H1 (cell line): ENCODE measurements at regions not wholly inside any gene's neighbourhood (a gene's known extent, or its start where the extent isn't known, plus 50 kb on each side); places are given as distances from the start of the nearest gene placed in this dataset.

Experiments used
- CTCF ChIA-PET: fragments of 300-600 bp; sonication (Branson Sonifier 250); formaldehyde crosslinking; loops from one replicate; lab custom pipeline; 2021; ENCODE audit not compliant: partially characterized antibody; lab: Charles Lee
- POLR2A ChIA-PET: fragments of 300-600 bp; sonication (Branson Sonifier 250); formaldehyde crosslinking; loops from one replicate; lab custom pipeline; 2021; ENCODE audit warnings: inconsistent platforms; ENCODE audit not compliant: partially characterized antibody; lab: Charles Lee
- DNase-seq, 2 experiments: peaks; one replicate each; pipeline versions ENCODE4 v3.0.0 to v3.0.0-alpha.2; 2010 to 2022; ENCODE audit warnings: low spot score in 2 of 2, low read depth in 1 of 2, mixed read lengths in 1 of 2
- FAIRE-seq: peaks from 2 replicates; lab custom pipeline; 2011; peaks lifted over from hg19 to GRCh38; lab: Jason Lieb, UNC
- H2AFZ ChIP-seq: 2 replicates; pipeline ENCODE4 v1.8.1; 2012; ENCODE audit warnings: low read length, inconsistent platforms
- H2AK5ac ChIP-seq: 2 replicates; pipeline ENCODE4 v1.6.1; 2013; ENCODE audit warnings: low read depth, low read length
- H2BK120ac ChIP-seq: replicated peaks from 2 replicates; pipeline ENCODE3; 2013; ENCODE audit warnings: low read depth, low read length, inconsistent platforms
- H2BK12ac ChIP-seq: 2 replicates; pipeline ENCODE4 v1.6.1; 2013; ENCODE audit warnings: low read depth, low read length
- H2BK15ac ChIP-seq: 2 replicates; pipeline ENCODE4 v1.6.1; 2013; ENCODE audit warnings: low read length
- H2BK20ac ChIP-seq: 2 replicates; pipeline ENCODE4 v1.6.1; 2013; ENCODE audit warnings: low read length
- H2BK5ac ChIP-seq: 2 replicates; pipeline ENCODE4 v1.6.1; 2013; ENCODE audit warnings: low read depth, low read length
- H3K14ac ChIP-seq: 2 replicates; pipeline ENCODE4 v1.6.1; 2013; ENCODE audit warnings: inconsistent platforms; ENCODE audit not compliant: insufficient read length
- H3K18ac ChIP-seq: 2 replicates; pipeline ENCODE4 v1.6.1; 2013; ENCODE audit warnings: low read length; ENCODE audit errors: extremely low read depth
- H3K23ac ChIP-seq: 2 replicates; pipeline ENCODE4 v1.6.1; 2013; ENCODE audit warnings: inconsistent platforms; ENCODE audit not compliant: insufficient read length
- H3K23me2 ChIP-seq: 2 replicates; pipeline ENCODE4 v1.6.1; 2013; ENCODE audit warnings: low read depth, low read length
- H3K27ac ChIP-seq: 2 replicates; pipeline ENCODE4 v1.6.1; 2011; ENCODE audit warnings: low read depth, low read length, inconsistent platforms
- H3K27me3 ChIP-seq, 4 experiments: replicated peaks in 1 of 4; 1 replicate in 1 of 4; 2 replicates in 3 of 4; pipeline versions ENCODE4 v1.6.1 to v1.8.1; 2011 to 2013; ENCODE audit warnings: low read length in 3 of 4, mild to moderate bottlenecking in 3 of 4, inconsistent platforms in 2 of 4, mixed read lengths in 2 of 4, moderate library complexity in 1 of 4; ENCODE audit not compliant: control insufficient read depth in 3 of 4, insufficient read depth in 3 of 4; ENCODE audit errors: extremely low read depth in 1 of 4
- H3K36me3 ChIP-seq, 4 experiments: 2 replicates each; pipeline versions ENCODE4 v1.6.1 to v1.8.1; 2011 to 2013; ENCODE audit warnings: mild to moderate bottlenecking in 4 of 4, low read length in 3 of 4, moderate library complexity in 2 of 4, control low read depth in 1 of 4, inconsistent platforms in 1 of 4; ENCODE audit not compliant: insufficient read depth in 4 of 4, control insufficient read depth in 2 of 4
- H3K4ac ChIP-seq: replicated peaks from 2 replicates; pipeline ENCODE3; 2013; ENCODE audit warnings: low read length, low read depth, mixed read lengths, inconsistent platforms; ENCODE audit not compliant: insufficient read length
- H3K4me1 ChIP-seq, 4 experiments: replicated peaks in 1 of 4; 1 replicate in 1 of 4; 2 replicates in 3 of 4; pipeline versions ENCODE4 v1.6.1 to v1.8.1; 2011 to 2013; ENCODE audit warnings: low read length in 3 of 4, inconsistent platforms in 2 of 4, mixed read lengths in 1 of 4; ENCODE audit not compliant: insufficient read depth in 4 of 4, control insufficient read depth in 3 of 4
- H3K4me2 ChIP-seq, 2 experiments: 2 replicates each; pipeline versions ENCODE4 v1.6.1 to v1.8.1; 2011 to 2013; ENCODE audit warnings: low read depth in 2 of 2, low read length in 2 of 2, control low read depth in 1 of 2, inconsistent platforms in 1 of 2, mild to moderate bottlenecking in 1 of 2; ENCODE audit not compliant: insufficient read depth in 1 of 2
- H3K4me3 ChIP-seq, 4 experiments: fragments of 200-600, 300-600 bp in 1 of 4; sonication (generic), shearing (Covaris generic), sonication (Bioruptor Twin) in 1 of 4; 2 replicates each; pipeline versions ENCODE4 v1.5.1 to v1.8.1; 2011 to 2016; ENCODE audit warnings: low read length in 4 of 4, low read depth in 3 of 4, control low read depth in 2 of 4, inconsistent platforms in 2 of 4, mild to moderate bottlenecking in 2 of 4, mixed read lengths in 1 of 4, moderate library complexity in 1 of 4; ENCODE audit not compliant: insufficient read depth in 2 of 4; ENCODE audit errors: extremely low read depth in 1 of 4
- H3K56ac ChIP-seq: replicated peaks from 2 replicates; pipeline ENCODE3; 2013; ENCODE audit warnings: low read depth, mild to moderate bottlenecking, mixed read lengths, low read length, inconsistent platforms; ENCODE audit not compliant: insufficient read length
- H3K79me1 ChIP-seq: 2 replicates; pipeline ENCODE4 v1.6.1; 2013; ENCODE audit warnings: low read depth, low read length, control low read depth
- H3K79me2 ChIP-seq, 2 experiments: 2 replicates each; pipeline versions ENCODE4 v1.6.1 to v1.8.1; 2012 to 2013; ENCODE audit warnings: low read length in 2 of 2, mild to moderate bottlenecking in 2 of 2, inconsistent platforms in 1 of 2; ENCODE audit not compliant: insufficient read depth in 2 of 2, control insufficient read depth in 1 of 2
- H3K9ac ChIP-seq, 4 experiments: replicated peaks in 1 of 4; 1 replicate in 1 of 4; 2 replicates in 3 of 4; pipeline versions ENCODE4 v1.6.1 to v1.8.1; 2011 to 2013; ENCODE audit warnings: low read depth in 3 of 4, low read length in 3 of 4, control low read depth in 2 of 4, mild to moderate bottlenecking in 2 of 4, moderate library complexity in 2 of 4, inconsistent platforms in 1 of 4; ENCODE audit errors: extremely low read depth in 1 of 4
- H3K9me3 ChIP-seq, 2 experiments: 2 replicates each; pipeline versions ENCODE4 v1.6.1 to v1.8.1; 2012 to 2013; ENCODE audit warnings: mild to moderate bottlenecking in 2 of 2, moderate library complexity in 2 of 2, control low read depth in 1 of 2, inconsistent platforms in 1 of 2, low read depth in 1 of 2, low read length in 1 of 2, mixed read lengths in 1 of 2; ENCODE audit not compliant: insufficient read depth in 2 of 2
- H4K20me1 ChIP-seq, 2 experiments: replicated peaks in 1 of 2; 2 replicates each; pipeline versions ENCODE3 to v1.8.1; 2011 to 2013; ENCODE audit warnings: inconsistent platforms in 2 of 2, low read length in 2 of 2, mild to moderate bottlenecking in 1 of 2; ENCODE audit not compliant: insufficient read depth in 2 of 2, control insufficient read depth in 1 of 2
- H4K5ac ChIP-seq: 2 replicates; pipeline ENCODE4 v1.6.1; 2013; ENCODE audit warnings: low read length, low read depth, mixed read lengths, inconsistent platforms; ENCODE audit not compliant: insufficient read length
- H4K8ac ChIP-seq: 2 replicates; pipeline ENCODE4 v1.8.0; 2013; ENCODE audit warnings: mild to moderate bottlenecking, moderate library complexity, low read length, inconsistent platforms; ENCODE audit not compliant: insufficient read depth; ENCODE audit errors: extremely low read depth
- H4K91ac ChIP-seq: replicated peaks from 2 replicates; pipeline ENCODE3; 2013; ENCODE audit warnings: low read length, mixed read lengths, inconsistent platforms; ENCODE audit not compliant: insufficient read length
- BRCA1 ChIP-seq: IDR thresholded peaks from 2 replicates; pipeline ENCODE4 v1.6.1; 2012; ENCODE audit warnings: low read depth, low read length, improper control_type of control experiment
- CBX5 ChIP-seq: fragments of 300-800, 300-1000 bp; sonication (generic); IDR thresholded peaks from 2 replicates; pipeline ENCODE4 v1.7.1; 2016; ENCODE audit warnings: antibody characterized with exemption, low read length, low read depth
- HDAC6 ChIP-seq: IDR thresholded peaks from one replicate; pipeline ENCODE4 v1.7.1; 2012; ENCODE audit warnings: low read depth, mild to moderate bottlenecking, inconsistent platforms, low read length, moderate library complexity
- JUND ChIP-seq: IDR thresholded peaks from 2 replicates; pipeline ENCODE4 v1.6.1; 2011; ENCODE audit warnings: mild to moderate bottlenecking, improper control_type of control experiment, low read length
- POLR2AphosphoS5 ChIP-seq: IDR thresholded peaks from 2 replicates; pipeline ENCODE4 v1.6.1; 2011; ENCODE audit warnings: low read depth, low read length
- RNF2 ChIP-seq: fragments of 200-900, 300-1000 bp; sonication (generic); IDR thresholded peaks from 2 replicates; pipeline ENCODE4 v1.7.1; 2016; ENCODE audit warnings: borderline replicate concordance, low read depth, mild to moderate bottlenecking, antibody characterized with exemption, low read length; ENCODE audit not compliant: poor library complexity, severe bottlenecking; ENCODE audit errors: missing control alignments
- SP1 ChIP-seq: IDR thresholded peaks from 2 replicates; pipeline ENCODE4 v1.6.1; 2011; ENCODE audit warnings: low read depth, low read length
- SP4 ChIP-seq: IDR thresholded peaks from 2 replicates; pipeline ENCODE4 v1.6.1; 2012; ENCODE audit warnings: low read length, inconsistent platforms
- SRF ChIP-seq: IDR thresholded peaks from 2 replicates; pipeline ENCODE4 v1.6.1; 2011; ENCODE audit warnings: mild to moderate bottlenecking, low read depth, low read length, moderate library complexity
- TAF7 ChIP-seq: optimal IDR thresholded peaks from 2 replicates; pipeline ENCODE3; 2011; ENCODE audit warnings: low read depth, mild to moderate bottlenecking, inconsistent platforms, low read length, moderate library complexity, borderline replicate concordance
- TBP ChIP-seq: IDR thresholded peaks from 2 replicates; pipeline ENCODE4 v1.6.1; 2011; ENCODE audit warnings: low read depth, low read length, improper control_type of control experiment
- ZNF274 ChIP-seq: IDR thresholded peaks from 2 replicates; pipeline ENCODE4 v1.7.0; 2012; ENCODE audit warnings: low read length, borderline replicate concordance; ENCODE audit errors: extremely low read depth
- WGBS, 2 experiments: shearing (Covaris generic) in 1 of 2; methylation state at CpG; one replicate each; pipeline versions ENCODE4 v1.1.6 to v1.1.7; 2013 to 2015; ENCODE audit warnings: low lambda C conversion rate in 2 of 2, mixed read lengths in 2 of 2, inconsistent platforms in 1 of 2, low coverage in 1 of 2, missing lambda C conversion rate in 1 of 2; ENCODE audit not compliant: insufficient replicate concordance in 2 of 2, insufficient coverage in 1 of 2, insufficient read length in 1 of 2; ENCODE audit errors: extremely low coverage in 1 of 2, missing lambda C conversion rate in 1 of 2; 5-methylcytosine and 5-hydroxymethylcytosine counted together
- TF ChIP-seq, protein P1 (sequence below): IDR thresholded peaks from 2 replicates; pipeline ENCODE4 v1.6.1; 2012; ENCODE audit warnings: inconsistent platforms

GRCh38 chr6:23656255-23657194 lies 469.5 kb upstream of the NRSN1 start:
- ChIA-PET CTCF (interaction anchor here (1.3 to 1.7 kb wide), 3 partner anchors 9 to 210 kb away, joined by 3 to 4 read pairs (median 4); no protein-coding TSS in a partner anchor), POLR2A (no interaction called here)
- Histone ChIP-seq H2BK5ac (no peak overlapping the region), H3K4me1 (peaks cover 0 to 6% (median 4%) of the 10 kb centered on the region in 4 experiments; a peak in 3 of 7 replicates), H2BK20ac (no peak overlapping the region), H3K56ac (no peak overlapping the region), H3K36me3 (no peaks in the 10 kb centered on the region), H3K23ac (no peak overlapping the region), H4K5ac (no peak overlapping the region), H3K18ac (no peak overlapping the region), H2BK120ac (no peak overlapping the region), H4K8ac (no peak overlapping the region), H2BK15ac (no peak overlapping the region), H2AFZ (no peak overlapping the region), H3K79me1 (no peaks in the 10 kb centered on the region), H2BK12ac (no peak overlapping the region), H2AK5ac (no peak overlapping the region), H3K9ac (no peak overlapping the region), H3K4ac (no peak overlapping the region), H3K4me3 (no peak overlapping the region), H3K14ac (no peak overlapping the region), H3K27me3 (no peaks in the 10 kb centered on the region), H3K79me2 (no peaks in the 10 kb centered on the region), H3K23me2 (no peaks in the 10 kb centered on the region; the same call in 1 of the 2 replicates), H3K9me3 (no peaks in the 10 kb centered on the region), H4K20me1 (no peaks in the 10 kb centered on the region), H4K91ac (no peak overlapping the region), H3K4me2 (no peak overlapping the region), H3K27ac (no peak overlapping the region)
- DNase-seq: no peak
- no peak for FAIRE-seq
- WGBS, 2 experiments: 89% methylated on average over 14 of the region's 14 CpGs; no CpG with 5 or more reads in 1 of the 2 experiments
- TF ChIP-seq TBP (no peak), CBX5 (no peak), ZNF274 (no peak), JUND (no peak), HDAC6 (no peak), RNF2 (no peak), POLR2AphosphoS5 (no peak), SP1 (no peak), SRF (no peak), TAF7 (no peak), BRCA1 (no peak), SP4 (no peak)
- TF ChIP-seq, protein P1, sequence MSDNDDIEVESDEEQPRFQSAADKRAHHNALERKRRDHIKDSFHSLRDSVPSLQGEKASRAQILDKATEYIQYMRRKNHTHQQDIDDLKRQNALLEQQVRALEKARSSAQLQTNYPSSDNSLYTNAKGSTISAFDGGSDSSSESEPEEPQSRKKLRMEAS: no peak
